HEK293 (cell line): ENCODE measurements at regions not wholly inside any gene's neighbourhood (a gene's known extent, or its start where the extent isn't known, plus 50 kb on each side); places are given as distances from the start of the nearest gene placed in this dataset.

Source experiments
- HOXA7 ChIP-seq: sonication (generic); formaldehyde crosslinking; IDR thresholded peaks from 2 replicates; pipeline ENCODE4 v1.8.1; 2022; ENCODE audit warnings: missing genetic modification reagents, borderline replicate concordance
- ZIC2 ChIP-seq: fragments of 450-650 bp; formaldehyde crosslinking; IDR thresholded peaks from 2 replicates; pipeline ENCODE4 v1.5.1; 2016; ENCODE audit warnings: missing biosample characterization, missing genetic modification characterization
- ZNF138 ChIP-seq: fragments of 450-650 bp; formaldehyde crosslinking; IDR thresholded peaks from 2 replicates; pipeline ENCODE4 v1.5.1; 2016; ENCODE audit warnings: missing biosample characterization, missing genetic modification characterization, borderline replicate concordance
- ZNF248 ChIP-seq: fragments of 450-650 bp; formaldehyde crosslinking; IDR thresholded peaks from 2 replicates; pipeline ENCODE4 v1.5.1; 2017; ENCODE audit warnings: missing biosample characterization, missing genetic modification characterization
- ZNF623 ChIP-seq: fragments of 450-650 bp; formaldehyde crosslinking; IDR thresholded peaks from 2 replicates; pipeline ENCODE4 v1.5.1; 2016; ENCODE audit warnings: missing biosample characterization, missing genetic modification characterization
- ZNF843 ChIP-seq: fragments of 450-650 bp; formaldehyde crosslinking; IDR thresholded peaks from 2 replicates; pipeline ENCODE4 v1.5.1; 2016; ENCODE audit warnings: missing biosample characterization, missing genetic modification characterization
- TF ChIP-seq, protein P1 (sequence below): fragments of 450-650 bp; formaldehyde crosslinking; IDR thresholded peaks from 2 replicates; pipeline ENCODE4 v1.5.1; 2016; ENCODE audit warnings: missing biosample characterization, missing genetic modification characterization
- TF ChIP-seq, protein P2 (sequence below): fragments of 450-650 bp; formaldehyde crosslinking; IDR thresholded peaks from 2 replicates; pipeline ENCODE4 v1.5.1; 2016; ENCODE audit warnings: missing biosample characterization, missing genetic modification characterization
- TF ChIP-seq, protein P3 (sequence below): fragments of 450-650 bp; formaldehyde crosslinking; IDR thresholded peaks from 2 replicates; pipeline ENCODE4 v1.5.1; 2016; ENCODE audit warnings: missing biosample characterization, missing genetic modification characterization

DNA sequence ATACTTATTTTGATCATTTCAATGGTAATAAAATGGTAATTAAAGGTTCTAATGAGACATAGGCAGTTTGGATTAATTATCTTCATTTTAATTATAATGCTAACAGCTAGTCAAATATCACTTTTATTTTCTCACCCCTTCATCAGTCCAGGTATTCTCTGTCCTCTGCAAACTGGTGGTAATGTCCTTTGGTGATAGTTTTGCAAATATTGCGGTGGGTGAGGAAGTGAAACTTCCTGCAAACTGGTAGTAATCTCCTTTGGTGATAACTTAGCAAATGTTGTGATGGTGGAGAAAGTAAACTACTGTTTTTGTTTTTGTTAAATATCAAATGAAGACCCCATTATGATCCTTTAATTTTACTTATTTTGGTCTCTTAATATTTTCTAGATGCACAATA is 209.0 kb downstream of the AMY1C start:
- TF ChIP-seq, protein P1, sequence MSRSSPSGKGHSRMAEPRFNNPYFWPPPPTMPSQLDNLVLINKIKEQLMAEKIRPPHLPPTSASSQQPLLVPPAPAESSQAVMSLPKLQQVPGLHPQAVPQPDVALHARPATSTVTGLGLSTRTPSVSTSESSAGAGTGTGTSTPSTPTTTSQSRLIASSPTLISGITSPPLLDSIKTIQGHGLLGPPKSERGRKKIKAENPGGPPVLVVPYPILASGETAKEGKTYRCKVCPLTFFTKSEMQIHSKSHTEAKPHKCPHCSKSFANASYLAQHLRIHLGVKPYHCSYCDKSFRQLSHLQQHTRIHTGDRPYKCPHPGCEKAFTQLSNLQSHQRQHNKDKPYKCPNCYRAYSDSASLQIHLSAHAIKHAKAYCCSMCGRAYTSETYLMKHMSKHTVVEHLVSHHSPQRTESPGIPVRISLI, result no peak
- TF ChIP-seq ZNF138 (tag by site-specific recombination) (no peak), ZNF843 (tag by site-specific recombination) (no peak), ZNF623 (tag by site-specific recombination) (no peak), ZNF248 (tag by site-specific recombination) (no peak), HOXA7 (CRISPR knock-in tag) (no peak), ZIC2 (tag by site-specific recombination) (no peak)
- TF ChIP-seq, protein P2, sequence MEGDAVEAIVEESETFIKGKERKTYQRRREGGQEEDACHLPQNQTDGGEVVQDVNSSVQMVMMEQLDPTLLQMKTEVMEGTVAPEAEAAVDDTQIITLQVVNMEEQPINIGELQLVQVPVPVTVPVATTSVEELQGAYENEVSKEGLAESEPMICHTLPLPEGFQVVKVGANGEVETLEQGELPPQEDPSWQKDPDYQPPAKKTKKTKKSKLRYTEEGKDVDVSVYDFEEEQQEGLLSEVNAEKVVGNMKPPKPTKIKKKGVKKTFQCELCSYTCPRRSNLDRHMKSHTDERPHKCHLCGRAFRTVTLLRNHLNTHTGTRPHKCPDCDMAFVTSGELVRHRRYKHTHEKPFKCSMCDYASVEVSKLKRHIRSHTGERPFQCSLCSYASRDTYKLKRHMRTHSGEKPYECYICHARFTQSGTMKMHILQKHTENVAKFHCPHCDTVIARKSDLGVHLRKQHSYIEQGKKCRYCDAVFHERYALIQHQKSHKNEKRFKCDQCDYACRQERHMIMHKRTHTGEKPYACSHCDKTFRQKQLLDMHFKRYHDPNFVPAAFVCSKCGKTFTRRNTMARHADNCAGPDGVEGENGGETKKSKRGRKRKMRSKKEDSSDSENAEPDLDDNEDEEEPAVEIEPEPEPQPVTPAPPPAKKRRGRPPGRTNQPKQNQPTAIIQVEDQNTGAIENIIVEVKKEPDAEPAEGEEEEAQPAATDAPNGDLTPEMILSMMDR, result no peak
- TF ChIP-seq, protein P3, sequence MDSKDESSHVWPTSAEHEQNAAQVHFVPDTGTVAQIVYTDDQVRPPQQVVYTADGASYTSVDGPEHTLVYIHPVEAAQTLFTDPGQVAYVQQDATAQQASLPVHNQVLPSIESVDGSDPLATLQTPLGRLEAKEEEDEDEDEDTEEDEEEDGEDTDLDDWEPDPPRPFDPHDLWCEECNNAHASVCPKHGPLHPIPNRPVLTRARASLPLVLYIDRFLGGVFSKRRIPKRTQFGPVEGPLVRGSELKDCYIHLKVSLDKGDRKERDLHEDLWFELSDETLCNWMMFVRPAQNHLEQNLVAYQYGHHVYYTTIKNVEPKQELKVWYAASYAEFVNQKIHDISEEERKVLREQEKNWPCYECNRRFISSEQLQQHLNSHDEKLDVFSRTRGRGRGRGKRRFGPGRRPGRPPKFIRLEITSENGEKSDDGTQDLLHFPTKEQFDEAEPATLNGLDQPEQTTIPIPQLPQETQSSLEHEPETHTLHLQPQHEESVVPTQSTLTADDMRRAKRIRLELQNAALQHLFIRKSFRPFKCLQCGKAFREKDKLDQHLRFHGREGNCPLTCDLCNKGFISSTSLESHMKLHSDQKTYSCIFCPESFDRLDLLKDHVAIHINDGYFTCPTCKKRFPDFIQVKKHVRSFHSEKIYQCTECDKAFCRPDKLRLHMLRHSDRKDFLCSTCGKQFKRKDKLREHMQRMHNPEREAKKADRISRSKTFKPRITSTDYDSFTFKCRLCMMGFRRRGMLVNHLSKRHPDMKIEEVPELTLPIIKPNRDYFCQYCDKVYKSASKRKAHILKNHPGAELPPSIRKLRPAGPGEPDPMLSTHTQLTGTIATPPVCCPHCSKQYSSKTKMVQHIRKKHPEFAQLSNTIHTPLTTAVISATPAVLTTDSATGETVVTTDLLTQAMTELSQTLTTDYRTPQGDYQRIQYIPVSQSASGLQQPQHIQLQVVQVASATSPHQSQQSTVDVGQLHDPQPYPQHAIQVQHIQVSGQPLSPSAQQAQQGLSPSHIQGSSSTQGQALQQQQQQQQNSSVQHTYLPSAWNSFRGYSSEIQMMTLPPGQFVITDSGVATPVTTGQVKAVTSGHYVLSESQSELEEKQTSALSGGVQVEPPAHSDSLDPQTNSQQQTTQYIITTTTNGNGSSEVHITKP, result no peak
